ENCODE measurements at regions not wholly inside any gene's neighbourhood (a gene's known extent, or its start where the extent isn't known, plus 50 kb on each side); places are given as distances from the start of the nearest gene placed in this dataset.

DNA sequence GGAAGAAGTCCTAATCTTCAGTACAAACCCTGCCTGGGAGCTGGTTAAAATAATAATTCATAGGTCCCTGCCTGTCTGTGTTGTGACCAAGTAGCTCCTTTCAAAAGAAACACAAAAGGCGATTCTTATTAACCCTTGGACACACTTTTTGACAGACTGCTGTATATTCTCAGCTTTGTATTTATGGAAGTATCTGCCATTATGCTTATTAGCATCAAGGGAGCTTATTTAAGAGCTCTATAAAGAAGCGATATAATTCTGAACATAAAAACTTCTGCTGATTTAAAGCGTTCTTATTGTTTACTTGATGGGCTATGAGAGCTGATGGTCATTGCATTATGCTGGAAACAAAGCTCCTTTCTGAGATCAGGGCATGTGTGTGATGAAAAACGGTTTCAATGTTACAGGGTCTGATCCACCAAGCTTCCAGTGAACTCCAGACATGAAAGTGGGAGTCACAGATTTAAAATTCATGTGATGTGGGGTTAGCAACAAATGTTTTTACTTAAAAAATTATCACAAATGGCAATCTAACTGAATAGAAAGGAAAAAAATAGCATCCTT lies 181.8 kb upstream of the PDE10A start:
- TF ChIP-seq, protein P1, sequence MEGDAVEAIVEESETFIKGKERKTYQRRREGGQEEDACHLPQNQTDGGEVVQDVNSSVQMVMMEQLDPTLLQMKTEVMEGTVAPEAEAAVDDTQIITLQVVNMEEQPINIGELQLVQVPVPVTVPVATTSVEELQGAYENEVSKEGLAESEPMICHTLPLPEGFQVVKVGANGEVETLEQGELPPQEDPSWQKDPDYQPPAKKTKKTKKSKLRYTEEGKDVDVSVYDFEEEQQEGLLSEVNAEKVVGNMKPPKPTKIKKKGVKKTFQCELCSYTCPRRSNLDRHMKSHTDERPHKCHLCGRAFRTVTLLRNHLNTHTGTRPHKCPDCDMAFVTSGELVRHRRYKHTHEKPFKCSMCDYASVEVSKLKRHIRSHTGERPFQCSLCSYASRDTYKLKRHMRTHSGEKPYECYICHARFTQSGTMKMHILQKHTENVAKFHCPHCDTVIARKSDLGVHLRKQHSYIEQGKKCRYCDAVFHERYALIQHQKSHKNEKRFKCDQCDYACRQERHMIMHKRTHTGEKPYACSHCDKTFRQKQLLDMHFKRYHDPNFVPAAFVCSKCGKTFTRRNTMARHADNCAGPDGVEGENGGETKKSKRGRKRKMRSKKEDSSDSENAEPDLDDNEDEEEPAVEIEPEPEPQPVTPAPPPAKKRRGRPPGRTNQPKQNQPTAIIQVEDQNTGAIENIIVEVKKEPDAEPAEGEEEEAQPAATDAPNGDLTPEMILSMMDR (IDR thresholded peaks at IDR 0.05 in 4 of 5, conservative IDR thresholded peaks at IDR 0.05 in 1 of 5) = no peak
- TF ChIP-seq POLR2A (IDR thresholded peaks at IDR 0.05) = no peak

Measured in gastrocnemius medialis (tissue), 4 donors.